IMR-90 (cell line): ENCODE measurements at regions not wholly inside any gene's neighbourhood (a gene's known extent, or its start where the extent isn't known, plus 50 kb on each side); places are given as distances from the start of the nearest gene placed in this dataset.
"Not testable (repeated sequence)": the region's sequence is repeated elsewhere in the genome, so short reads cannot be mapped to it uniquely, and the experiment has no call there.

ENCODE experiments used
- ATAC-seq: fragments of 200-7000 bp; cut with Tn5 transposase; 2 replicates; pipeline ENCODE4 v1.9.1; 2020; ENCODE audit warnings: low read depth, mild to moderate bottlenecking, moderate library complexity
- BruUV-seq: library from RNA; stranded (reverse); fragments of 400-500 nt; replicated peaks from 2 replicates; lab custom pipeline; 2021; lab: Mats Ljungman, UMichigan
- CTCF ChIA-PET: fragments of 300-600 bp; formaldehyde crosslinking; extraction: SDS; loops from one replicate; lab custom pipeline; 2021; ENCODE audit warnings: antibody characterized with exemption; lab: Yijun Ruan, JAX
- POLR2A ChIA-PET: fragments of 300-600 bp; sonication (Branson Sonifier 250); formaldehyde crosslinking; loops from one replicate; lab custom pipeline; 2022; ENCODE audit warnings: antibody characterized with exemption; ENCODE audit not compliant: unreplicated experiment; lab: Charles Lee
- DNase-seq: peaks from one replicate; pipeline ENCODE4 v3.0.0; 2013
- H2AFZ ChIP-seq: replicated peaks from 2 replicates; pipeline ENCODE3; 2013; ENCODE audit warnings: low read length, mild to moderate bottlenecking; ENCODE audit not compliant: poor library complexity
- H2AK5ac ChIP-seq: 2 replicates; pipeline ENCODE4 v1.6.1; 2013; ENCODE audit warnings: low read depth, low read length, inconsistent platforms
- H2AK9ac ChIP-seq: replicated peaks from 2 replicates; pipeline ENCODE3; 2013; ENCODE audit warnings: mild to moderate bottlenecking, low read depth, low read length, moderate library complexity; ENCODE audit not compliant: poor library complexity
- H2BK120ac ChIP-seq: 2 replicates; pipeline ENCODE4 v1.6.1; 2013; ENCODE audit warnings: low read depth, low read length, inconsistent platforms
- H2BK15ac ChIP-seq: 3 replicates; pipeline ENCODE4 v1.6.1; 2013; ENCODE audit warnings: low read depth, low read length, inconsistent platforms
- H2BK20ac ChIP-seq: 2 replicates; pipeline ENCODE4 v1.6.1; 2013; ENCODE audit warnings: low read depth, mild to moderate bottlenecking, inconsistent platforms, low read length, moderate library complexity
- H2BK5ac ChIP-seq: 2 replicates; pipeline ENCODE4 v1.6.1; 2013; ENCODE audit warnings: mild to moderate bottlenecking, low read depth, low read length, inconsistent platforms; ENCODE audit not compliant: poor library complexity, severe bottlenecking
- H3K14ac ChIP-seq: replicated peaks from 2 replicates; pipeline ENCODE4 v1.6.1; 2013; ENCODE audit warnings: low read depth, low read length, inconsistent platforms
- H3K18ac ChIP-seq: 2 replicates; pipeline ENCODE4 v1.6.1; 2013; ENCODE audit warnings: low read depth, low read length, control low read depth
- H3K23ac ChIP-seq: 2 replicates; pipeline ENCODE4 v1.6.1; 2013; ENCODE audit warnings: low read depth, low read length, inconsistent platforms
- H3K27ac ChIP-seq: 2 replicates; pipeline ENCODE4 v1.5.1; 2013; ENCODE audit warnings: mild to moderate bottlenecking, control low read depth, low read length; ENCODE audit not compliant: insufficient read depth
- H3K27me3 ChIP-seq: 2 replicates; pipeline ENCODE4 v1.6.1; 2013; ENCODE audit warnings: low read length; ENCODE audit not compliant: control insufficient read depth, insufficient read depth
- H3K36me3 ChIP-seq: 2 replicates; pipeline ENCODE4 v1.6.1; 2013; ENCODE audit warnings: low read length, mixed read lengths; ENCODE audit not compliant: control insufficient read depth, insufficient read depth
- H3K4ac ChIP-seq: 2 replicates; pipeline ENCODE4 v1.6.1; 2013; ENCODE audit warnings: low read depth, low read length, inconsistent platforms
- H3K4me1 ChIP-seq: 2 replicates; pipeline ENCODE4 v1.6.1; 2013; ENCODE audit warnings: low read length, mixed read lengths; ENCODE audit not compliant: control insufficient read depth, insufficient read depth
- H3K4me2 ChIP-seq: 2 replicates; pipeline ENCODE4 v1.6.1; 2013; ENCODE audit warnings: low read depth, mild to moderate bottlenecking, control low read depth, low read length, moderate library complexity
- H3K4me3 ChIP-seq: 2 replicates; pipeline ENCODE4 v1.5.1; 2013; ENCODE audit warnings: low read depth, mild to moderate bottlenecking, control low read depth, low read length, moderate library complexity; ENCODE audit not compliant: insufficient read depth
- H3K56ac ChIP-seq: 2 replicates; pipeline ENCODE4 v1.6.1; 2013; ENCODE audit warnings: low read length, inconsistent platforms; ENCODE audit not compliant: insufficient read depth; ENCODE audit errors: extremely low read depth
- H3K79me1 ChIP-seq, 2 experiments: 2 replicates each; pipeline ENCODE4 v1.6.1; 2013; ENCODE audit warnings: low read length in 2 of 2, inconsistent platforms in 1 of 2, low read depth in 1 of 2
- H3K9ac ChIP-seq: 2 replicates; pipeline ENCODE4 v1.6.1; 2013; ENCODE audit warnings: low read depth, low read length, control low read depth
- H3K9me1 ChIP-seq: 2 replicates; pipeline ENCODE4 v1.6.1; 2013; ENCODE audit warnings: low read length, inconsistent platforms; ENCODE audit not compliant: insufficient read depth
- H3K9me3 ChIP-seq: 2 replicates; pipeline ENCODE4 v1.6.1; 2013; ENCODE audit warnings: low read length; ENCODE audit not compliant: control insufficient read depth, insufficient read depth
- H4K20me1 ChIP-seq: 2 replicates; pipeline ENCODE4 v1.6.1; 2013; ENCODE audit warnings: low read length, inconsistent platforms; ENCODE audit not compliant: insufficient read depth
- H4K5ac ChIP-seq: 2 replicates; pipeline ENCODE4 v1.6.1; 2013; ENCODE audit warnings: mild to moderate bottlenecking, low read depth, low read length, control low read depth
- H4K8ac ChIP-seq, 2 experiments: 2 replicates each; pipeline ENCODE4 v1.6.1; 2013; ENCODE audit warnings: low read depth in 2 of 2, low read length in 2 of 2, control low read depth in 1 of 2, inconsistent platforms in 1 of 2
- H4K91ac ChIP-seq: 2 replicates; pipeline ENCODE4 v1.6.1; 2013; ENCODE audit warnings: low read depth, low read length, inconsistent platforms; ENCODE audit not compliant: insufficient read depth
- WGBS, 2 experiments: methylation state at CpG; one replicate each; pipeline versions ENCODE4 v1.1.5 to v1.1.7; 2013; ENCODE audit warnings: missing lambda C conversion rate in 2 of 2; ENCODE audit not compliant: insufficient read length in 1 of 2; ENCODE audit errors: extremely low coverage in 2 of 2; 5-methylcytosine and 5-hydroxymethylcytosine counted together
- dilution Hi-C: fragments of 300-500 bp; cut with HindIII; formaldehyde crosslinking; loops from one replicate; pipeline ENCODE4 v1.14.3; 2018; ENCODE audit warnings: low sequenced_read_pairs; ENCODE audit not compliant: unreplicated experiment
- in situ Hi-C: fragments of 300-500 bp; cut with MboI; formaldehyde crosslinking; loops from 3 replicates; pipeline ENCODE4 v1.14.3; 2019; ENCODE audit warnings: low sequenced_read_pairs, inconsistent platforms, mixed read lengths
- intact Hi-C: fragments of 100-400 bp; cut with micrococcal nuclease; formaldehyde crosslinking; loops from 2 replicates; pipeline ENCODE4 v1.10.0; 2022

- intact Hi-C loops, DNase-seq, H3K36me3 ChIP-seq, H3K14ac ChIP-seq, in situ Hi-C loops, POLR2A ChIA-PET, H3K23ac ChIP-seq, H2AK5ac ChIP-seq, BruUV-seq, H3K56ac ChIP-seq, H3K9ac ChIP-seq, H3K4me1 ChIP-seq, H3K9me1 ChIP-seq, H3K4me3 ChIP-seq, H3K79me1 ChIP-seq, H4K91ac ChIP-seq, H3K27me3 ChIP-seq, H2BK120ac ChIP-seq, H3K4me2 ChIP-seq, H4K20me1 ChIP-seq, H2AK9ac ChIP-seq, H2BK20ac ChIP-seq, H4K5ac ChIP-seq, H2BK5ac ChIP-seq, H3K4ac ChIP-seq, ATAC-seq, CTCF ChIA-PET, H3K18ac ChIP-seq, H3K9me3 ChIP-seq, H2AFZ ChIP-seq, dilution Hi-C loops, H3K27ac ChIP-seq, H4K8ac ChIP-seq, H2BK15ac ChIP-seq: not testable (repeated sequence)
- no CpG with 5 or more reads among the region's 6 CpGs for WGBS, 2 experiments
Measured at GRCh38 chr14:106757444-106757843, 1231.1 kb downstream of the TMEM121 start.

GRCh38 chr14:106761886-106762816 lies 1235.8 kb downstream of the TMEM121 start:
- H3K56ac ChIP-seq, POLR2A ChIA-PET, in situ Hi-C loops, H3K14ac ChIP-seq, H2AK9ac ChIP-seq, H3K9me3 ChIP-seq, H3K23ac ChIP-seq, H2BK20ac ChIP-seq, H3K4ac ChIP-seq, H2AK5ac ChIP-seq, H3K4me3 ChIP-seq, CTCF ChIA-PET, H4K20me1 ChIP-seq, H3K4me2 ChIP-seq, dilution Hi-C loops, ATAC-seq, intact Hi-C loops, H3K4me1 ChIP-seq, H2BK5ac ChIP-seq, H3K27ac ChIP-seq, H3K36me3 ChIP-seq, DNase-seq, H4K8ac ChIP-seq, H3K79me1 ChIP-seq, H2AFZ ChIP-seq, H2BK120ac ChIP-seq, H3K9ac ChIP-seq, H4K5ac ChIP-seq, H3K18ac ChIP-seq, H3K27me3 ChIP-seq, H2BK15ac ChIP-seq, BruUV-seq, H3K9me1 ChIP-seq, H4K91ac ChIP-seq: not testable (repeated sequence)
- no CpG with 5 or more reads among the region's 15 CpGs for WGBS, 2 experiments
